ENCODE measurements at regions not wholly inside any gene's neighbourhood (a gene's known extent, or its start where the extent isn't known, plus 50 kb on each side); places are given as distances from the start of the nearest gene placed in this dataset.

- TF ChIP-seq, protein P1, sequence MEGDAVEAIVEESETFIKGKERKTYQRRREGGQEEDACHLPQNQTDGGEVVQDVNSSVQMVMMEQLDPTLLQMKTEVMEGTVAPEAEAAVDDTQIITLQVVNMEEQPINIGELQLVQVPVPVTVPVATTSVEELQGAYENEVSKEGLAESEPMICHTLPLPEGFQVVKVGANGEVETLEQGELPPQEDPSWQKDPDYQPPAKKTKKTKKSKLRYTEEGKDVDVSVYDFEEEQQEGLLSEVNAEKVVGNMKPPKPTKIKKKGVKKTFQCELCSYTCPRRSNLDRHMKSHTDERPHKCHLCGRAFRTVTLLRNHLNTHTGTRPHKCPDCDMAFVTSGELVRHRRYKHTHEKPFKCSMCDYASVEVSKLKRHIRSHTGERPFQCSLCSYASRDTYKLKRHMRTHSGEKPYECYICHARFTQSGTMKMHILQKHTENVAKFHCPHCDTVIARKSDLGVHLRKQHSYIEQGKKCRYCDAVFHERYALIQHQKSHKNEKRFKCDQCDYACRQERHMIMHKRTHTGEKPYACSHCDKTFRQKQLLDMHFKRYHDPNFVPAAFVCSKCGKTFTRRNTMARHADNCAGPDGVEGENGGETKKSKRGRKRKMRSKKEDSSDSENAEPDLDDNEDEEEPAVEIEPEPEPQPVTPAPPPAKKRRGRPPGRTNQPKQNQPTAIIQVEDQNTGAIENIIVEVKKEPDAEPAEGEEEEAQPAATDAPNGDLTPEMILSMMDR (IDR thresholded peaks at IDR 0.05; ENCODE audit: insufficient read depth, missing control alignments), result no peak
- FAIRE-seq (no peak), DNase-seq (ENCODE audit: insufficient read length, low spot score) (no peak)
Measured at GRCh38 chr5:13464532-13465193, 479.8 kb downstream of the DNAH5 start.

DNA sequence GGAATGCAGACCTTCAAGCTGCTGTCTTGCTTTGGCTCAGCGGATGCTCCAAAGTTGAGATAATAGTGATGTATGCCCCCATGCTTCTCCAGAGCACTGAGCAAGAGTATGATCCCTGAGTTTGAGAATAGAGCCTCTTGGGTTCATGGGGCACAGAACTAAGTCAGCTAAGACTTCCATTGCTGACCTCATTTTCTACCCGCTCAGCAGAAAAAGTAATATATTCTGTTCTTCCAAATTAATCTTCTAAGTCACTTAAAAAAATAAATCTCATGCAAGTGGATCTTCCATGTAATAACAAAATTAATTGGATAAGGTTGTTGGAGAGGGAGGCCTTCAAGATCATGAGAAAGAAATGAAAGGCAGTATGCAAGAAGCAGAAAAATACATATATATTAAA is 483.9 kb downstream of the DNAH5 start:
- no peak for DNase-seq (ENCODE audit: insufficient read length, low spot score)

DNA sequence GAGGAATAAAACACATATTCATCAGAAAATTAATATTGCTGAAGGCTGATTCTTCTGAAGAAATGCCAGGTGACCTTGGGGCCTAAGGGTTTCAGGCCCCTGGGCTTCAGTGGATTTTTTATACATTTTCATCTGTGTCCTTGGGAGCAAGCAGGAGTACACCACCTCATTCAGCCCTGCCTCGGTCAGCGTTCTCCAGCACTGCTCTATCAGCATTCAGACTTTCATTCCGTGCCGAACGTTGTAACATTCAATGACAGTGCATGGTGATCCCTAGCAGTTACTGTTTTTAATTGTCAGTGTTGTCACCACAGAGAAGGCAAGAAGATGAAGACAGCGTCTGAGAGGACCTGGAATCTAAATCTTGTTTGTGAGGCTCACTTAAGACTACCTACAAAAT is 490.4 kb downstream of the DNAH5 start:
- TF ChIP-seq, protein P1 (IDR thresholded peaks at IDR 0.05; ENCODE audit: insufficient read depth, missing control alignments), result no peak
- FAIRE-seq (no peak), DNase-seq (ENCODE audit: insufficient read length, low spot score) (no peak)

More for the DNA sequence above, 483.9 kb downstream of the DNAH5 start:
- no peak for FAIRE-seq
- TF ChIP-seq, protein P1 (IDR thresholded peaks at IDR 0.05; ENCODE audit: insufficient read depth, missing control alignments), result no peak

GRCh38 chr5:13448843-13449242 is 495.6 kb downstream of the DNAH5 start:
- TF ChIP-seq, protein P1 (IDR thresholded peaks at IDR 0.05; ENCODE audit: insufficient read depth, missing control alignments), result no peak
- FAIRE-seq (no peak), DNase-seq (ENCODE audit: insufficient read length, low spot score) (no peak)

DNA sequence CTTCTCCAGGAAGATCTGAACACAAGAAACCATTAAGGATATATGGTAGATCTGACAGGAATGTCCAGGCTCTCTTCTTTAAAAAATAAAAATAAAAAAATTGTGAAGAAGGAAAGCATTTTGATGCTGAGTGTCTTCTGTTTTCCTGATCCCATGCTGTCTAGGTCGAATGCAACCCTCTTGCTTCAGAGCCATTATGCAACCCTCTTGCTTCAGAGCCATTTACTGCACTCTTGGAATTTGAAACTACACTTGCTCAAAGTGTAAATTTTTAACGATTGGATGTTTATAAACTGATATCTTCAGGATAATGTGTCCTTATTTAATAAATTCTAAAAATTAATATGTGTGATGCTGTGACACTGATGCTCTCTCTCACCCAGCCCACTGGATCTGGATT is 505.1 kb downstream of the DNAH5 start:
- TF ChIP-seq, protein P1 (IDR thresholded peaks at IDR 0.05; ENCODE audit: insufficient read depth, missing control alignments), result no peak
- DNase-seq (ENCODE audit: insufficient read length, low spot score), result no peak

DNA sequence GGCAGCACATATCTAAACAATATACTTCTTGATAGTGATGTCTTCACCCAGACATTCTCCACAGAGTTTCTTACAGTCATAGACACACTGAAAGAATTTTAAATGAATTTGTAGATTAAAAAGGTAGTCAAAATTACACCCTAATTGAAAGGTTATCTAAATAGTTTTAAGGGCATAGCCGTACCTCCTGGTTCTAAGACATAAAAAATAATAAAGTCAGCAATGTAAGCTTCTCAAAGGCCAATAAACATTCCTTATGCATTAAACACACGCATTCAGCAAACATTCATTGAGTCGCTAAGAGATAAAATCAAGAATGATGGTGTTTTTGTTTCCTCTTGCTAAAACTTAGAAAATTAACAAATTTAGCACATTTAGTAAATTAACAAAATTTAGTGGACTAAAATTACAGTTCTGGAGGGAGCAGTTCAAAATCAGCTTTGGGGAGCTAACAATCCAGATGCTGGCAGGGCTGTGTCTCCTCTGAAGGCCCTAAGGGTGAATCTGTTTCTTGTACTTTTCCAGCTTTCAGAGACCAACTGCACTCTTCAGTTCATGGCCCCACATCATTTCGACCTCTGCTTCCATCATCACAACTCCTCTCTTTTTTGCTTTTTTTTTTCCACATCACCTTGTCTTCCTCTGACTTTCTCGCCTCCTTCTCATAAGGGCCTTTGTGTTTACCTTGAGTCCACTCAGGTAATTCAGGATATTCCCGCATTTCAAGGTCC is 516.5 kb downstream of the DNAH5 start:
- DNase-seq (ENCODE audit: insufficient read length, low spot score) (no peak), FAIRE-seq (no peak)
- TF ChIP-seq, protein P1 (IDR thresholded peaks at IDR 0.05; ENCODE audit: insufficient read depth, missing control alignments), result no peak

More for the DNA sequence above, 505.1 kb downstream of the DNAH5 start:
- FAIRE-seq, result no peak

DNA sequence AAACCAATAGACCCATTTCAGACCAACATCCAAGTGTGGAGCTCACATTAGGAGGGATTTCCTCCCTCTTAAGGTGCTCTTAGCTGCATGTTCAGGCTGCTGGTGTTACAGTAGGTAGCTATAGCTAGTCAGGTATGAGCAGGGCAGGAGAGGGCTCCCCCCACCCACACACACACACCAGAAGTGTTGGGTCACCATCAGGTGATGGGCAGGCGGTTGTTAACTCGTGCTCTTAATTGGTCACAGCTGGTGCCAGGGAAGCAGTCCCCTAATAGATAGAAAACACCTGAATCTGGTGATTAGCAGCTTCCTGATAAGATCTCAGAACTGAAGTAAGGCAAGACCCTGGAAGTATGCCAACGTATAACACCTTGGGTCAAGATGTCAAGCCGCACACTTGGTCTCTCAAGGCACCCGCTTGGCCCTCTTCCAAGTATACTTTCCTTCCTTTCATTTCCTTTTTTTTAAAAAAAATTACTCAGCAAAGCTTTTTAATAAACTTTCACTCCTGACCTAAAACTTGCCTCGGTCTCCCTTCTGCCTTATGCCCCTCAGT is 532.4 kb downstream of the DNAH5 start:
- DNase-seq (ENCODE audit: insufficient read length, low spot score), result no peak
- TF ChIP-seq, protein P1 (IDR thresholded peaks at IDR 0.05; ENCODE audit: insufficient read depth, missing control alignments), result no peak
- no peak for FAIRE-seq
